Fibroblast of lung (primary cell): ENCODE measurements at regions not wholly inside any gene's neighbourhood (a gene's known extent, or its start where the extent isn't known, plus 50 kb on each side); places are given as distances from the start of the nearest gene placed in this dataset.

ENCODE experiments used
- DNase-seq, 2 donors: peaks; one replicate each; pipeline versions ENCODE4 v3.0.0 to v3.0.0-alpha.2; 2010; ENCODE audit warnings: low read depth in 2 of 2
- H2AFZ ChIP-seq: 2 replicates; pipeline ENCODE4 v1.5.1; 2012; ENCODE audit warnings: low read length, control low read depth, inconsistent platforms
- H3K27ac ChIP-seq: 2 replicates; pipeline ENCODE4 v1.5.1; 2011; ENCODE audit warnings: low read length, control low read depth; ENCODE audit not compliant: insufficient read depth
- H3K27me3 ChIP-seq: 2 replicates; pipeline ENCODE4 v1.5.1; 2011; ENCODE audit warnings: mild to moderate bottlenecking, low read length; ENCODE audit not compliant: control insufficient read depth, insufficient read depth
- H3K36me3 ChIP-seq: 2 replicates; pipeline ENCODE4 v1.5.1; 2011; ENCODE audit warnings: low read length; ENCODE audit not compliant: control insufficient read depth, insufficient read depth
- H3K4me1 ChIP-seq: 2 replicates; pipeline ENCODE4 v1.5.1; 2011; ENCODE audit warnings: low read length; ENCODE audit not compliant: control insufficient read depth, insufficient read depth; ENCODE audit errors: extremely low read depth
- H3K4me2 ChIP-seq: 2 replicates; pipeline ENCODE4 v1.5.1; 2011; ENCODE audit warnings: low read length, control low read depth; ENCODE audit not compliant: insufficient read depth; ENCODE audit errors: extremely low read depth
- H3K4me3 ChIP-seq, 4 experiments: fragments of 200-600 bp in 1 of 4; sonication (generic) in 1 of 4; replicated peaks in 1 of 4; 2 replicates each; pipeline ENCODE4 v1.5.1; 2011 to 2016; ENCODE audit warnings: low read length in 4 of 4, low read depth in 3 of 4, mild to moderate bottlenecking in 3 of 4, control low read depth in 2 of 4, inconsistent platforms in 1 of 4, mixed read lengths in 1 of 4; ENCODE audit not compliant: insufficient read depth in 1 of 4; ENCODE audit errors: control extremely low read depth in 1 of 4
- H3K79me2 ChIP-seq: 2 replicates; pipeline ENCODE4 v1.5.1; 2012; ENCODE audit warnings: mild to moderate bottlenecking, low read length, inconsistent platforms; ENCODE audit not compliant: control insufficient read depth, insufficient read depth
- H3K9ac ChIP-seq: 2 replicates; pipeline ENCODE4 v1.5.1; 2011; ENCODE audit warnings: mild to moderate bottlenecking, low read length, control low read depth; ENCODE audit not compliant: insufficient read depth
- H3K9me3 ChIP-seq: 2 replicates; pipeline ENCODE4 v1.5.1; 2012; ENCODE audit warnings: low read depth, low read length; ENCODE audit not compliant: control insufficient read depth, insufficient read depth
- H4K20me1 ChIP-seq: 2 replicates; pipeline ENCODE4 v1.5.1; 2011; ENCODE audit warnings: low read length; ENCODE audit not compliant: control insufficient read depth, insufficient read depth; ENCODE audit errors: extremely low read depth
- CTCF ChIP-seq, 2 donors: IDR thresholded peaks in 1 of 2; conservative IDR thresholded peaks in 1 of 2; 1 replicate in 1 of 2; 2 replicates in 1 of 2; pipeline ENCODE4 v1.5.1; 2011 to 2012; ENCODE audit warnings: low read length in 2 of 2, control low read depth in 1 of 2, inconsistent platforms in 1 of 2, low read depth in 1 of 2, mild to moderate bottlenecking in 1 of 2
- EZH2 ChIP-seq: IDR thresholded peaks from 2 replicates; pipeline ENCODE4 v1.5.1; 2012; ENCODE audit warnings: low read length, control low read depth, mild to moderate bottlenecking; ENCODE audit errors: missing control alignments

DNA sequence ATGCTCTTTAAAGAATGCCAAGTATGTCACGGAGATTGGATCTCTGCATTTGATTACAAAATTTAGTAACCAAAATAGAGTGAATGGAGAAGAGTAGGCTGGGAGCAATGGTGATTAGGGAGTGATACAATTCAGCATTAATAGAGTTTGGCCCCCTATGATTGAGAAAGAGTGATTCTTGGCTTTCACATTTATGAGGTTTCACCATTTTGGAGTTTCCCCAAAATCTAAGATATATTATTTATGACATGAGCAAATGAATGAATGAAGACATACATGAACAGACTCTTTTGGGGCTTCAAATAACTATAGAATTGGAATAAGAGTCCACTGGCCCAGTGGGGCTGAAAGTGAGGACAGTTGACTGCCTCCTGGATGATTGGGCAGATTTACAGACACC is 255.2 kb downstream of the LPIN1 start:
- DNase-seq, result no peak
- Histone ChIP-seq H3K4me1 (no peaks in the 10 kb centered on the region), H2AFZ (no peak overlapping the region), H3K79me2 (no peaks in the 10 kb centered on the region), H3K27me3 (no peaks in the 10 kb centered on the region), H3K9ac (no peak overlapping the region), H3K4me3 (no peak overlapping the region), H3K27ac (no peak overlapping the region), H3K36me3 (no peaks in the 10 kb centered on the region), H4K20me1 (no peaks in the 10 kb centered on the region), H3K9me3 (no peaks in the 10 kb centered on the region), H3K4me2 (no peak overlapping the region)
- no peak for TF ChIP-seq CTCF (conservative IDR thresholded peaks at IDR 0.05 in 1 of 2, IDR thresholded peaks at IDR 0.05 in 1 of 2; ENCODE audit: low read depth in 1 of 2, low read length in 2 of 2)
- TF ChIP-seq EZH2, result no peak

DNA sequence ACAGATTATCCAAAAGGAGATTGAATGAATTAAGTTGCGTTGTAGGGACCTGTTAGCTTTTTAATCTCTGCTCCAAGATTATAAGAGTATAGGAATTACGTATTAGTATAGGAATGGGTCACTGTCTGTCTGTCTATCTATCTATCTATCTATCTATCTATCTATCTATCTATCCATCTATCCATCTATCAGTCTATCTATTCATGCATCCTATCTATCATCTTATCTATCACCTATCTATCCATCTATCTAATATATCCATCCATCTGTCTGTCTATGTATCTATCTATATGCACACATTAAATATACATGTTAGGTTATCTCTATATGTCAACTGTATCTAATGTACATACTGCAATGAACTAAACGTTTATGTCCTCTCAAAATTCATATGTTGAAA is 255.8 kb downstream of the LPIN1 start:
- no peaks in the 10 kb centered on the region for H3K27me3 ChIP-seq
- no peaks in the 10 kb centered on the region for H3K9me3 ChIP-seq
- no peaks in the 10 kb centered on the region for H4K20me1 ChIP-seq
- no peak overlapping the region for H2AFZ ChIP-seq
- H3K4me1 ChIP-seq, result no peaks in the 10 kb centered on the region
- H3K9ac ChIP-seq, result no peak overlapping the region
- H3K79me2 ChIP-seq, result no peaks in the 10 kb centered on the region
- TF ChIP-seq EZH2, result no peak
- no peak for TF ChIP-seq CTCF (conservative IDR thresholded peaks at IDR 0.05 in 1 of 2, IDR thresholded peaks at IDR 0.05 in 1 of 2; ENCODE audit: low read depth in 1 of 2, low read length in 2 of 2)
- no peak overlapping the region for H3K4me2 ChIP-seq
- H3K27ac ChIP-seq, result no peak overlapping the region
- no peak for DNase-seq
- no peak overlapping the region for H3K4me3 ChIP-seq
- no peaks in the 10 kb centered on the region for H3K36me3 ChIP-seq

DNA sequence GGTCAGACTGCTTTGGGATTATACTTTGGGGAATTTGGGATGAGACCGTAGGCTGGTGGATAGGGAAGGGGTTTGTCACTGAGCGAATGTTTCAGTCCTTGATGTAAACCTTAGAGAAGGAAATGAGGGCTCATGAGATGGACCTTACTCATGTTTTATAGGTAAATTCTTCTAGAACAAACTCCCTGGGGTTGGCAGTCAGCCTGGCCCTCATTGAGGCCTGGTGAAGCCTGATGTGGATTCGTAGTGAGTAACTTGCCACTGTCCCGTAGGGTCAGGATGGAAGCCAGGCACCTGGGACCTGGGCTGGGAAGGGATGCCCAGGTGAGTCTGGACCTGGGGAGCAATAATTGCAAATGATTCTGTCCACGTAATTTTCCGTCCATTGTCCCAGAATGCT is 258.3 kb downstream of the LPIN1 start:
- H3K4me1 ChIP-seq, result no peaks in the 10 kb centered on the region
- no peak for TF ChIP-seq EZH2
- TF ChIP-seq CTCF (conservative IDR thresholded peaks at IDR 0.05 in 1 of 2, IDR thresholded peaks at IDR 0.05 in 1 of 2; ENCODE audit: low read depth in 1 of 2, low read length in 2 of 2), result no peak
- no peak overlapping the region for H3K9ac ChIP-seq
- H3K9me3 ChIP-seq, result no peaks in the 10 kb centered on the region
- H3K36me3 ChIP-seq, result no peaks in the 10 kb centered on the region
- no peaks in the 10 kb centered on the region for H3K27me3 ChIP-seq
- H3K4me2 ChIP-seq, result no peak overlapping the region
- H3K4me3 ChIP-seq, result no peak overlapping the region
- no peaks in the 10 kb centered on the region for H4K20me1 ChIP-seq
- H3K79me2 ChIP-seq, result no peaks in the 10 kb centered on the region
- no peak overlapping the region for H2AFZ ChIP-seq
- DNase-seq, result no peak
- H3K27ac ChIP-seq, result no peak overlapping the region
